HepG2 (cell line): ENCODE measurements at regions not wholly inside any gene's neighbourhood (a gene's known extent, or its start where the extent isn't known, plus 50 kb on each side); places are given as distances from the start of the nearest gene placed in this dataset.

Source experiments
- ELF4 ChIP-seq: sonication (generic); formaldehyde crosslinking; IDR thresholded peaks from 2 replicates; pipeline ENCODE4 v1.5.0; 2020; ENCODE audit warnings: missing genetic modification reagents, mild to moderate bottlenecking, moderate library complexity, borderline replicate concordance
- ELK4 ChIP-seq: sonication (generic); formaldehyde crosslinking; IDR thresholded peaks from 2 replicates; pipeline ENCODE4 v1.9.0; 2021; ENCODE audit warnings: missing genetic modification reagents, borderline replicate concordance
- HOXA9 ChIP-seq: sonication (generic); formaldehyde crosslinking; IDR thresholded peaks from 2 replicates; pipeline ENCODE4 v1.8.1; 2022; ENCODE audit warnings: missing genetic modification reagents, mild to moderate bottlenecking, moderate library complexity, borderline replicate concordance
- MAFG ChIP-seq: sonication (generic); formaldehyde crosslinking; IDR thresholded peaks from 2 replicates; pipeline ENCODE4 v1.5.1; 2020; ENCODE audit warnings: mild to moderate bottlenecking, missing genetic modification reagents
- RAD21 ChIP-seq: fragments of 450-650 bp; formaldehyde crosslinking; IDR thresholded peaks from 2 replicates; pipeline ENCODE4 v1.5.0; 2020; ENCODE audit warnings: mild to moderate bottlenecking
- SMC3 ChIP-seq: IDR thresholded peaks from 2 replicates; pipeline ENCODE4 v1.6.1; 2011; ENCODE audit warnings: low read length, improper control_type of control experiment
- SRY ChIP-seq: sonication (generic); formaldehyde crosslinking; IDR thresholded peaks from 2 replicates; pipeline ENCODE4 v1.8.0; 2022; ENCODE audit warnings: mild to moderate bottlenecking, missing genetic modification reagents
- TEAD3 ChIP-seq: optimal IDR thresholded peaks from 2 replicates; pipeline ENCODE3; 2016; ENCODE audit warnings: borderline replicate concordance
- ZNF143 ChIP-seq: sonication (generic); formaldehyde crosslinking; IDR thresholded peaks from 2 replicates; pipeline ENCODE4 v1.4.0; 2020; ENCODE audit warnings: missing genetic modification reagents
- ZNF562 ChIP-seq: sonication (generic); formaldehyde crosslinking; IDR thresholded peaks from 2 replicates; pipeline ENCODE4 v1.8.0; 2022; ENCODE audit warnings: missing genetic modification reagents, borderline replicate concordance
- ZNF652 ChIP-seq: IDR thresholded peaks from 2 replicates; pipeline ENCODE4 v1.6.1; 2016; ENCODE audit warnings: low read depth, borderline replicate concordance
- ZNF878 ChIP-seq: sonication (generic); formaldehyde crosslinking; IDR thresholded peaks from 2 replicates; pipeline ENCODE4 v1.8.1; 2023; ENCODE audit warnings: mild to moderate bottlenecking, missing genetic modification reagents, moderate library complexity
- TF ChIP-seq, protein P1 (sequence below): sonication (generic); formaldehyde crosslinking; IDR thresholded peaks from 2 replicates; pipeline ENCODE4 v1.4.0; 2020; ENCODE audit warnings: missing genetic modification reagents
- TF ChIP-seq, protein P2 (sequence below): sonication (generic); formaldehyde crosslinking; IDR thresholded peaks from 2 replicates; pipeline ENCODE4 v1.4.0; 2020; ENCODE audit warnings: missing genetic modification reagents
- TF ChIP-seq, protein P3 (sequence below): sonication (generic); formaldehyde crosslinking; IDR thresholded peaks from 2 replicates; pipeline ENCODE4 v1.4.0; 2020; ENCODE audit warnings: missing genetic modification reagents
- TF ChIP-seq, protein P4 (sequence below): sonication (generic); formaldehyde crosslinking; IDR thresholded peaks from 2 replicates; pipeline ENCODE4 v1.5.1; 2020; ENCODE audit warnings: mild to moderate bottlenecking, moderate library complexity, missing genetic modification reagents
- TF ChIP-seq, protein P5 (sequence below): sonication (generic); formaldehyde crosslinking; conservative IDR thresholded peaks from 2 replicates; pipeline ENCODE4 v1.8.0; 2022; ENCODE audit warnings: mild to moderate bottlenecking, moderate library complexity, missing genetic modification reagents
- TF ChIP-seq, protein P6 (sequence below): IDR thresholded peaks from 2 replicates; pipeline ENCODE4 v1.6.1; 2016; ENCODE audit warnings: missing compliant biosample characterization, missing genetic modification reagents, borderline replicate concordance

DNA sequence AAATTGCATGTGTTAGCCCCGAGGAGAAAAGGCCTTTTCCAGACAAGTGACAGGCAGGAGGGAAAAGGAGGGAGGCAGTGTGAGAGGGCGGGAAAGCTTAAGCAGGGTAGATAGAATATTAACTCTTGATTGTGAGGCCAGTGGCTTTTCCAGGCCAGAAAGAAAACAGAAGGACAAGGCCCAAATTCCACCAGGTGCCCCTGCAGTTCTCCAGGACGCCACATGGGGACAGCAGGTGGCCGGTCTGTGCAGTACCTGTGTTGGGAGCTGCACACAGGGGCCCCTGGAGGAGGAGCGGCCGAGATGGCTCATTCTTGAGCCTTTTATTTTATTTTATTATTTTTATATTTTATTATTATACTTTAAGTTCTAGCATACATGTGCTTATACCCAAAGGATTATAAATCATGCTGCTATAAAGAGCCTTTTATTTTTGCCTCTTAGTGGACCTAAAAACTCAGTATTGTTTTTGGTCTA, 141.3 kb upstream of the KLF14 start (continued):
- TF ChIP-seq ZNF878 (no peak), TEAD3 (CRISPR knock-in tag) (peak; percentile 65), ELF4 (CRISPR knock-in tag) (no peak), MAFG (CRISPR knock-in tag) (no peak), RAD21 (CRISPR knock-in tag) (peak; percentile 78), ZNF562 (CRISPR knock-in tag) (no peak), ZNF652 (CRISPR knock-in tag) (peak; percentile 83; the same call in 1 of the 2 replicates), SRY (CRISPR knock-in tag) (no peak), ZNF143 (CRISPR knock-in tag) (no peak), HOXA9 (no peak), ELK4 (CRISPR knock-in tag) (no peak), SMC3 (peak; percentile 73)
- TF ChIP-seq, protein P1, sequence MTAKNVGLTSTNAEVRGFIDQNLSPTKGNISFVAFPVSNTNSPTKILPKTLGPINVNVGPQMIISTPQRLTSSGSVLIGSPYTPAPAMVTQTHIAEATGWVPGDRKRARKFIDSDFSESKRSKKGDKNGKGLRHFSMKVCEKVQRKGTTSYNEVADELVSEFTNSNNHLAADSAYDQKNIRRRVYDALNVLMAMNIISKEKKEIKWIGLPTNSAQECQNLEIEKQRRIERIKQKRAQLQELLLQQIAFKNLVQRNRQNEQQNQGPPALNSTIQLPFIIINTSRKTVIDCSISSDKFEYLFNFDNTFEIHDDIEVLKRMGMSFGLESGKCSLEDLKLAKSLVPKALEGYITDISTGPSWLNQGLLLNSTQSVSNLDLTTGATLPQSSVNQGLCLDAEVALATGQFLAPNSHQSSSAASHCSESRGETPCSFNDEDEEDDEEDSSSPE (CRISPR knock-in tag) = peak; percentile 37; the same call in 1 of the 2 replicates
- TF ChIP-seq, protein P2, sequence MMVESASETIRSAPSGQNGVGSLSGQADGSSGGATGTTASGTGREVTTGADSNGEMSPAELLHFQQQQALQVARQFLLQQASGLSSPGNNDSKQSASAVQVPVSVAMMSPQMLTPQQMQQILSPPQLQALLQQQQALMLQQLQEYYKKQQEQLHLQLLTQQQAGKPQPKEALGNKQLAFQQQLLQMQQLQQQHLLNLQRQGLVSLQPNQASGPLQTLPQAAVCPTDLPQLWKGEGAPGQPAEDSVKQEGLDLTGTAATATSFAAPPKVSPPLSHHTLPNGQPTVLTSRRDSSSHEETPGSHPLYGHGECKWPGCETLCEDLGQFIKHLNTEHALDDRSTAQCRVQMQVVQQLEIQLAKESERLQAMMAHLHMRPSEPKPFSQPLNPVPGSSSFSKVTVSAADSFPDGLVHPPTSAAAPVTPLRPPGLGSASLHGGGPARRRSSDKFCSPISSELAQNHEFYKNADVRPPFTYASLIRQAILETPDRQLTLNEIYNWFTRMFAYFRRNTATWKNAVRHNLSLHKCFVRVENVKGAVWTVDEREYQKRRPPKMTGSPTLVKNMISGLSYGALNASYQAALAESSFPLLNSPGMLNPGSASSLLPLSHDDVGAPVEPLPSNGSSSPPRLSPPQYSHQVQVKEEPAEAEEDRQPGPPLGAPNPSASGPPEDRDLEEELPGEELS (CRISPR knock-in tag) = no peak
- TF ChIP-seq, protein P3, sequence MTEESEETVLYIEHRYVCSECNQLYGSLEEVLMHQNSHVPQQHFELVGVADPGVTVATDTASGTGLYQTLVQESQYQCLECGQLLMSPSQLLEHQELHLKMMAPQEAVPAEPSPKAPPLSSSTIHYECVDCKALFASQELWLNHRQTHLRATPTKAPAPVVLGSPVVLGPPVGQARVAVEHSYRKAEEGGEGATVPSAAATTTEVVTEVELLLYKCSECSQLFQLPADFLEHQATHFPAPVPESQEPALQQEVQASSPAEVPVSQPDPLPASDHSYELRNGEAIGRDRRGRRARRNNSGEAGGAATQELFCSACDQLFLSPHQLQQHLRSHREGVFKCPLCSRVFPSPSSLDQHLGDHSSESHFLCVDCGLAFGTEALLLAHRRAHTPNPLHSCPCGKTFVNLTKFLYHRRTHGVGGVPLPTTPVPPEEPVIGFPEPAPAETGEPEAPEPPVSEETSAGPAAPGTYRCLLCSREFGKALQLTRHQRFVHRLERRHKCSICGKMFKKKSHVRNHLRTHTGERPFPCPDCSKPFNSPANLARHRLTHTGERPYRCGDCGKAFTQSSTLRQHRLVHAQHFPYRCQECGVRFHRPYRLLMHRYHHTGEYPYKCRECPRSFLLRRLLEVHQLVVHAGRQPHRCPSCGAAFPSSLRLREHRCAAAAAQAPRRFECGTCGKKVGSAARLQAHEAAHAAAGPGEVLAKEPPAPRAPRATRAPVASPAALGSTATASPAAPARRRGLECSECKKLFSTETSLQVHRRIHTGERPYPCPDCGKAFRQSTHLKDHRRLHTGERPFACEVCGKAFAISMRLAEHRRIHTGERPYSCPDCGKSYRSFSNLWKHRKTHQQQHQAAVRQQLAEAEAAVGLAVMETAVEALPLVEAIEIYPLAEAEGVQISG (CRISPR knock-in tag) = no peak
- TF ChIP-seq, protein P4, sequence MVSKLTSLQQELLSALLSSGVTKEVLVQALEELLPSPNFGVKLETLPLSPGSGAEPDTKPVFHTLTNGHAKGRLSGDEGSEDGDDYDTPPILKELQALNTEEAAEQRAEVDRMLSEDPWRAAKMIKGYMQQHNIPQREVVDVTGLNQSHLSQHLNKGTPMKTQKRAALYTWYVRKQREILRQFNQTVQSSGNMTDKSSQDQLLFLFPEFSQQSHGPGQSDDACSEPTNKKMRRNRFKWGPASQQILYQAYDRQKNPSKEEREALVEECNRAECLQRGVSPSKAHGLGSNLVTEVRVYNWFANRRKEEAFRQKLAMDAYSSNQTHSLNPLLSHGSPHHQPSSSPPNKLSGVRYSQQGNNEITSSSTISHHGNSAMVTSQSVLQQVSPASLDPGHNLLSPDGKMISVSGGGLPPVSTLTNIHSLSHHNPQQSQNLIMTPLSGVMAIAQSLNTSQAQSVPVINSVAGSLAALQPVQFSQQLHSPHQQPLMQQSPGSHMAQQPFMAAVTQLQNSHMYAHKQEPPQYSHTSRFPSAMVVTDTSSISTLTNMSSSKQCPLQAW (CRISPR knock-in tag) = no peak
- TF ChIP-seq, protein P5, sequence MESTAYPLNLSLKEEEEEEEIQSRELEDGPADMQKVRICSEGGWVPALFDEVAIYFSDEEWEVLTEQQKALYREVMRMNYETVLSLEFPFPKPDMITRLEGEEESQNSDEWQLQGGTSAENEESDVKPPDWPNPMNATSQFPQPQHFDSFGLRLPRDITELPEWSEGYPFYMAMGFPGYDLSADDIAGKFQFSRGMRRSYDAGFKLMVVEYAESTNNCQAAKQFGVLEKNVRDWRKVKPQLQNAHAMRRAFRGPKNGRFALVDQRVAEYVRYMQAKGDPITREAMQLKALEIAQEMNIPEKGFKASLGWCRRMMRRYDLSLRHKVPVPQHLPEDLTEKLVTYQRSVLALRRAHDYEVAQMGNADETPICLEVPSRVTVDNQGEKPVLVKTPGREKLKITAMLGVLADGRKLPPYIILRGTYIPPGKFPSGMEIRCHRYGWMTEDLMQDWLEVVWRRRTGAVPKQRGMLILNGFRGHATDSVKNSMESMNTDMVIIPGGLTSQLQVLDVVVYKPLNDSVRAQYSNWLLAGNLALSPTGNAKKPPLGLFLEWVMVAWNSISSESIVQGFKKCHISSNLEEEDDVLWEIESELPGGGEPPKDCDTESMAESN (CRISPR knock-in tag) = no peak
- TF ChIP-seq, protein P6, sequence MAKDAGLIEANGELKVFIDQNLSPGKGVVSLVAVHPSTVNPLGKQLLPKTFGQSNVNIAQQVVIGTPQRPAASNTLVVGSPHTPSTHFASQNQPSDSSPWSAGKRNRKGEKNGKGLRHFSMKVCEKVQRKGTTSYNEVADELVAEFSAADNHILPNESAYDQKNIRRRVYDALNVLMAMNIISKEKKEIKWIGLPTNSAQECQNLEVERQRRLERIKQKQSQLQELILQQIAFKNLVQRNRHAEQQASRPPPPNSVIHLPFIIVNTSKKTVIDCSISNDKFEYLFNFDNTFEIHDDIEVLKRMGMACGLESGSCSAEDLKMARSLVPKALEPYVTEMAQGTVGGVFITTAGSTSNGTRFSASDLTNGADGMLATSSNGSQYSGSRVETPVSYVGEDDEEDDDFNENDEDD (CRISPR knock-in tag) = peak; percentile 36; the same call in 1 of the 2 replicates
